ENCODE measurements at regions not wholly inside any gene's neighbourhood (a gene's known extent, or its start where the extent isn't known, plus 50 kb on each side); places are given as distances from the start of the nearest gene placed in this dataset.
"Not testable (repeated sequence)": the region's sequence is repeated elsewhere in the genome, so short reads cannot be mapped to it uniquely, and the experiment has no call there.

GRCh38 chr2:131722256-131722655 is 194.6 kb downstream of the CCDC74A start:
- not testable (repeated sequence) for TF ChIP-seq CTCF (conservative IDR thresholded peaks at IDR 0.05; ENCODE audit: low read length); EZH2phosphoT487 (IDR thresholded peaks at IDR 0.05; ENCODE audit: borderline replicate concordance, low read depth, low read length)
